Naive B cell (primary cell): ENCODE measurements at regions not wholly inside any gene's neighbourhood (a gene's known extent, or its start where the extent isn't known, plus 50 kb on each side); places are given as distances from the start of the nearest gene placed in this dataset.

Experiments
- ATAC-seq, 2 donors: fragments of 150-1000 bp; cut with Tn5 transposase; 2 replicates each; pipeline ENCODE4 v1.10.0; 2021; ENCODE audit warnings: low read depth in 2 of 2, mild to moderate bottlenecking in 2 of 2, moderate library complexity in 2 of 2
- DNase-seq: peaks from one replicate; pipeline ENCODE4 v3.0.0; 2022
- H3K27ac Mint-ChIP-seq, 6 donors: one replicate each; pipeline ENCODE4 v1.8.0; 2020 to 2022; ENCODE audit warnings: mild to moderate bottlenecking in 6 of 6, mixed read lengths in 6 of 6, moderate library complexity in 5 of 6, inconsistent platforms in 2 of 6
- H3K27me3 Mint-ChIP-seq, 3 donors: one replicate each; pipeline ENCODE4 v1.8.0; 2021 to 2022; ENCODE audit warnings: mixed read lengths in 3 of 3, mild to moderate bottlenecking in 1 of 3
- H3K36me3 Mint-ChIP-seq, 2 donors: one replicate each; pipeline ENCODE4 v1.8.0; 2020 to 2022; ENCODE audit warnings: mixed read lengths in 2 of 2, inconsistent platforms in 1 of 2, mild to moderate bottlenecking in 1 of 2
- H3K4me1 Mint-ChIP-seq, 3 donors: one replicate each; pipeline ENCODE4 v1.8.0; 2020 to 2022; ENCODE audit warnings: mixed read lengths in 3 of 3, inconsistent platforms in 1 of 3, mild to moderate bottlenecking in 1 of 3, moderate library complexity in 1 of 3
- H3K4me3 Mint-ChIP-seq, 8 donors: one replicate each; pipeline ENCODE4 v1.8.0; 2020 to 2022; ENCODE audit warnings: mild to moderate bottlenecking in 8 of 8, mixed read lengths in 8 of 8, moderate library complexity in 8 of 8, inconsistent platforms in 2 of 8
- H3K9me3 Mint-ChIP-seq, 7 donors: one replicate each; pipeline ENCODE4 v1.8.0; 2020 to 2022; ENCODE audit warnings: mixed read lengths in 7 of 7, mild to moderate bottlenecking in 5 of 7, inconsistent platforms in 2 of 7, moderate library complexity in 1 of 7

- Mint-ChIP-seq H3K36me3 (no peaks in the 10 kb centered on the region), H3K9me3 (peaks cover 0 to 7% (median 4%) of the 10 kb centered on the region in 7 donors), H3K4me3 (no peak overlapping the region), H3K27me3 (peaks cover 0 to 11% (median 0%) of the 10 kb centered on the region in 3 donors), H3K4me1 (no peaks in the 10 kb centered on the region), H3K27ac (no peak overlapping the region)
- no peak for DNase-seq
- ATAC-seq = no peak
These were observed 255.3 kb downstream of the BMP4 start for GRCh38 chr14:53701108-53701875.

- H3K4me1 Mint-ChIP-seq = no peaks in the 10 kb centered on the region
- no peaks in the 10 kb centered on the region for H3K36me3 Mint-ChIP-seq
- H3K9me3 Mint-ChIP-seq = peaks cover 3 to 8% (median 5%) of the 10 kb centered on the region in 7 donors
- DNase-seq = no peak
- no peak overlapping the region for H3K4me3 Mint-ChIP-seq
- ATAC-seq = no peak
- H3K27me3 Mint-ChIP-seq = peaks cover 4 to 11% (median 8%) of the 10 kb centered on the region in 3 donors
- peak overlapping the region in 1 of 6 donors; percentile 17 for H3K27ac Mint-ChIP-seq
These were observed 260.2 kb downstream of the BMP4 start for GRCh38 chr14:53696217-53696965.

GRCh38 chr14:53695692-53696214 is 260.9 kb downstream of the BMP4 start:
- Mint-ChIP-seq H3K27ac (peak overlapping the region in 1 of 6 donors; percentile 12), H3K4me3 (no peak overlapping the region)

GRCh38 chr14:53692885-53693284 is 263.7 kb downstream of the BMP4 start:
- no peak overlapping the region for H3K4me3 Mint-ChIP-seq
- no peak overlapping the region for H3K27ac Mint-ChIP-seq
- peaks cover 4 to 9% (median 8%) of the 10 kb centered on the region in 3 donors for H3K27me3 Mint-ChIP-seq
- no peak for ATAC-seq
- H3K9me3 Mint-ChIP-seq = peaks cover 0 to 7% (median 4%) of the 10 kb centered on the region in 7 donors
- H3K4me1 Mint-ChIP-seq = no peaks in the 10 kb centered on the region
- H3K36me3 Mint-ChIP-seq = no peaks in the 10 kb centered on the region
- no peak for DNase-seq

More at GRCh38 chr14:53695692-53696214, 260.9 kb downstream of the BMP4 start:
- Mint-ChIP-seq H3K9me3 (peaks cover 2 to 8% (median 5%) of the 10 kb centered on the region in 7 donors), H3K4me1 (no peaks in the 10 kb centered on the region), H3K36me3 (no peaks in the 10 kb centered on the region), H3K27me3 (peaks cover 4 to 11% (median 8%) of the 10 kb centered on the region in 3 donors)
- ATAC-seq (no peak), DNase-seq (no peak)

GRCh38 chr14:53692451-53692850 is 264.2 kb downstream of the BMP4 start:
- H3K36me3 Mint-ChIP-seq = no peaks in the 10 kb centered on the region
- no peak overlapping the region for H3K27ac Mint-ChIP-seq
- peaks cover 0 to 5% (median 4%) of the 10 kb centered on the region in 7 donors for H3K9me3 Mint-ChIP-seq
- no peak for ATAC-seq
- H3K4me3 Mint-ChIP-seq = no peak overlapping the region
- H3K27me3 Mint-ChIP-seq = peaks cover 4 to 8% (median 5%) of the 10 kb centered on the region in 3 donors
- no peaks in the 10 kb centered on the region for H3K4me1 Mint-ChIP-seq
- DNase-seq = no peak

GRCh38 chr14:53683229-53683628 is 273.4 kb downstream of the BMP4 start:
- Mint-ChIP-seq H3K27me3 (peaks cover 0 to 5% (median 0%) of the 10 kb centered on the region in 3 donors), H3K4me3 (no peak overlapping the region), H3K4me1 (no peaks in the 10 kb centered on the region), H3K27ac (no peak overlapping the region), H3K36me3 (no peaks in the 10 kb centered on the region), H3K9me3 (peaks cover 0 to 15% (median 2%) of the 10 kb centered on the region in 7 donors)
- no peak for DNase-seq
- ATAC-seq = no peak

- DNase-seq = no peak
- H3K4me3 Mint-ChIP-seq = no peak overlapping the region
- H3K27ac Mint-ChIP-seq = no peak overlapping the region
- no peak for ATAC-seq
- H3K27me3 Mint-ChIP-seq = no peaks in the 10 kb centered on the region
- peaks cover 0 to 29% (median 6%) of the 10 kb centered on the region in 7 donors for H3K9me3 Mint-ChIP-seq
- no peaks in the 10 kb centered on the region for H3K36me3 Mint-ChIP-seq
- H3K4me1 Mint-ChIP-seq = no peaks in the 10 kb centered on the region
These were observed 284.1 kb downstream of the BMP4 start for GRCh38 chr14:53672526-53672925.

- Mint-ChIP-seq H3K27ac (no peak overlapping the region), H3K4me3 (no peak overlapping the region), H3K4me1 (no peaks in the 10 kb centered on the region), H3K9me3 (peaks cover 0 to 12% (median 6%) of the 10 kb centered on the region in 7 donors), H3K36me3 (no peaks in the 10 kb centered on the region), H3K27me3 (peaks cover 5 to 10% (median 5%) of the 10 kb centered on the region in 3 donors)
- ATAC-seq = no peak
- no peak for DNase-seq
These were observed 285.9 kb downstream of the BMP4 start for GRCh38 chr14:53670701-53671100.

- H3K36me3 Mint-ChIP-seq = no peaks in the 10 kb centered on the region
- peaks cover 5 to 10% (median 5%) of the 10 kb centered on the region in 3 donors for H3K27me3 Mint-ChIP-seq
- H3K27ac Mint-ChIP-seq = no peak overlapping the region
- ATAC-seq (no peak), DNase-seq (no peak)
- H3K4me1 Mint-ChIP-seq = no peaks in the 10 kb centered on the region
- H3K4me3 Mint-ChIP-seq = no peak overlapping the region
- H3K9me3 Mint-ChIP-seq = peaks cover 0 to 6% (median 1%) of the 10 kb centered on the region in 7 donors
These were observed 287.7 kb downstream of the BMP4 start for GRCh38 chr14:53668897-53669296.

GRCh38 chr14:53663709-53664108 is 292.9 kb downstream of the BMP4 start:
- Mint-ChIP-seq H3K36me3 (no peaks in the 10 kb centered on the region), H3K27me3 (peaks cover 5 to 27% (median 5%) of the 10 kb centered on the region in 3 donors), H3K4me3 (no peak overlapping the region), H3K4me1 (no peaks in the 10 kb centered on the region), H3K9me3 (peaks cover 0 to 10% (median 2%) of the 10 kb centered on the region in 7 donors), H3K27ac (no peak overlapping the region)
- ATAC-seq (no peak), DNase-seq (no peak)

- no peak for DNase-seq
- no peak overlapping the region for H3K27ac Mint-ChIP-seq
- ATAC-seq = no peak
- no peaks in the 10 kb centered on the region for H3K4me1 Mint-ChIP-seq
- H3K36me3 Mint-ChIP-seq = no peaks in the 10 kb centered on the region
- peaks cover 4 to 31% (median 11%) of the 10 kb centered on the region in 3 donors for H3K27me3 Mint-ChIP-seq
- H3K9me3 Mint-ChIP-seq = peaks cover 0 to 18% (median 0%) of the 10 kb centered on the region in 7 donors
- no peak overlapping the region for H3K4me3 Mint-ChIP-seq
These were observed 301.4 kb downstream of the BMP4 start for GRCh38 chr14:53655080-53655785.

GRCh38 chr14:53652068-53652467 is 304.6 kb downstream of the BMP4 start:
- DNase-seq (no peak), ATAC-seq (no peak)
- Mint-ChIP-seq H3K4me1 (no peaks in the 10 kb centered on the region), H3K27me3 (peaks cover 1 to 13% (median 6%) of the 10 kb centered on the region in 3 donors), H3K4me3 (no peak overlapping the region), H3K9me3 (peaks cover 0 to 10% (median 2%) of the 10 kb centered on the region in 7 donors), H3K36me3 (no peaks in the 10 kb centered on the region), H3K27ac (no peak overlapping the region)

- Mint-ChIP-seq H3K4me1 (no peaks in the 10 kb centered on the region), H3K27ac (no peak overlapping the region), H3K9me3 (peaks cover 0 to 10% (median 2%) of the 10 kb centered on the region in 7 donors), H3K4me3 (no peak overlapping the region), H3K27me3 (peaks cover 0 to 12% (median 0%) of the 10 kb centered on the region in 3 donors), H3K36me3 (peaks cover 0 to under 1% of the 10 kb centered on the region in 2 donors)
- DNase-seq (no peak), ATAC-seq (no peak)
These were observed 305.4 kb downstream of the BMP4 start for GRCh38 chr14:53651096-53651740.
